Astrocyte (in vitro differentiated cells and primary cell): ENCODE measurements at regions not wholly inside any gene's neighbourhood (a gene's known extent, or its start where the extent isn't known, plus 50 kb on each side); places are given as distances from the start of the nearest gene placed in this dataset.

Experiments used
- DNase-seq: peaks from one replicate; pipeline ENCODE4 v3.0.0-alpha.2; 2010; ENCODE audit warnings: low read depth
- FAIRE-seq: peaks from 2 replicates; lab custom pipeline; 2011; peaks lifted over from hg19 to GRCh38; lab: Jason Lieb, UNC
- H2AFZ ChIP-seq: 2 replicates; pipeline ENCODE4 v1.6.0; 2012; ENCODE audit warnings: low read depth, low read length, inconsistent platforms
- H3K27ac ChIP-seq: 2 replicates; pipeline ENCODE4 v1.5.1; 2011; ENCODE audit warnings: low read depth, low read length, inconsistent platforms
- H3K27me3 ChIP-seq: 2 replicates; pipeline ENCODE4 v1.6.0; 2011; ENCODE audit warnings: low read length, inconsistent platforms; ENCODE audit not compliant: insufficient read depth
- H3K36me3 ChIP-seq: 2 replicates; pipeline ENCODE4 v1.5.1; 2011; ENCODE audit warnings: low read length, inconsistent platforms; ENCODE audit not compliant: insufficient read depth
- H3K4me1 ChIP-seq: 2 replicates; pipeline ENCODE4 v1.5.1; 2011; ENCODE audit warnings: low read length, inconsistent platforms; ENCODE audit not compliant: insufficient read depth
- H3K4me2 ChIP-seq: 2 replicates; pipeline ENCODE4 v1.6.0; 2012; ENCODE audit warnings: low read length, inconsistent platforms
- H3K4me3 ChIP-seq: 2 replicates; pipeline ENCODE4 v1.5.1; 2011; ENCODE audit warnings: low read depth, mild to moderate bottlenecking, low read length, inconsistent platforms; ENCODE audit not compliant: insufficient read depth
- H3K79me2 ChIP-seq: 2 replicates; pipeline ENCODE4 v1.6.0; 2012; ENCODE audit warnings: mild to moderate bottlenecking, low read length, inconsistent platforms; ENCODE audit not compliant: insufficient read depth
- H3K9ac ChIP-seq: 2 replicates; pipeline ENCODE4 v1.6.0; 2012; ENCODE audit warnings: mild to moderate bottlenecking, low read length, inconsistent platforms
- H3K9me3 ChIP-seq: 2 replicates; pipeline ENCODE4 v1.5.1; 2012; ENCODE audit warnings: low read depth, mild to moderate bottlenecking, low read length, inconsistent platforms; ENCODE audit not compliant: insufficient read depth
- H4K20me1 ChIP-seq: 2 replicates; pipeline ENCODE4 v1.6.0; 2012; ENCODE audit warnings: low read length, inconsistent platforms; ENCODE audit not compliant: insufficient read depth
- H3K27ac Mint-ChIP-seq: one replicate; pipeline ENCODE4 v1.8.0; 2021; ENCODE audit warnings: mild to moderate bottlenecking, mixed read lengths; ENCODE audit not compliant: unreplicated experiment
- H3K27me3 Mint-ChIP-seq: one replicate; pipeline ENCODE4 v1.8.0; 2021; ENCODE audit warnings: low read depth, mixed read lengths; ENCODE audit not compliant: unreplicated experiment
- H3K36me3 Mint-ChIP-seq: one replicate; pipeline ENCODE4 v1.8.0; 2021; ENCODE audit warnings: low read depth, mixed read lengths; ENCODE audit not compliant: unreplicated experiment
- H3K4me1 Mint-ChIP-seq: one replicate; pipeline ENCODE4 v1.8.0; 2021; ENCODE audit warnings: low read depth, mixed read lengths; ENCODE audit not compliant: unreplicated experiment
- H3K4me3 Mint-ChIP-seq: one replicate; pipeline ENCODE4 v1.8.0; 2021; ENCODE audit warnings: mild to moderate bottlenecking, moderate library complexity, mixed read lengths; ENCODE audit not compliant: unreplicated experiment
- H3K9me3 Mint-ChIP-seq: one replicate; pipeline ENCODE4 v1.8.0; 2021; ENCODE audit warnings: mild to moderate bottlenecking, mixed read lengths; ENCODE audit not compliant: unreplicated experiment
- EZH2 ChIP-seq: IDR thresholded peaks from 2 replicates; pipeline ENCODE4 v1.6.1; 2012; ENCODE audit warnings: mild to moderate bottlenecking, low read length, inconsistent platforms; ENCODE audit not compliant: insufficient read depth
- TF ChIP-seq, protein P1 (sequence below): IDR thresholded peaks from 2 replicates; pipeline ENCODE4 v1.5.1; 2011; ENCODE audit warnings: low read depth, mild to moderate bottlenecking, inconsistent platforms, low read length, moderate library complexity; ENCODE audit not compliant: insufficient read depth

- Histone ChIP-seq H4K20me1 (no peaks in the 10 kb centered on the region), H3K27ac (no peak overlapping the region), H3K4me2 (no peak overlapping the region), H3K36me3 (no peaks in the 10 kb centered on the region), H2AFZ (no peak overlapping the region), H3K27me3 (no peaks in the 10 kb centered on the region), H3K9me3 (peaks cover 6% of the 10 kb centered on the region), H3K79me2 (no peaks in the 10 kb centered on the region), H3K4me3 (no peak overlapping the region), H3K9ac (no peak overlapping the region), H3K4me1 (no peaks in the 10 kb centered on the region)
- no peak for FAIRE-seq
- Mint-ChIP-seq H3K9me3 (no peaks in the 10 kb centered on the region), H3K27me3 (peaks cover 34% of the 10 kb centered on the region), H3K4me3 (no peak overlapping the region), H3K36me3 (no peaks in the 10 kb centered on the region), H3K4me1 (no peaks in the 10 kb centered on the region), H3K27ac (no peak overlapping the region)
- TF ChIP-seq, protein P1, sequence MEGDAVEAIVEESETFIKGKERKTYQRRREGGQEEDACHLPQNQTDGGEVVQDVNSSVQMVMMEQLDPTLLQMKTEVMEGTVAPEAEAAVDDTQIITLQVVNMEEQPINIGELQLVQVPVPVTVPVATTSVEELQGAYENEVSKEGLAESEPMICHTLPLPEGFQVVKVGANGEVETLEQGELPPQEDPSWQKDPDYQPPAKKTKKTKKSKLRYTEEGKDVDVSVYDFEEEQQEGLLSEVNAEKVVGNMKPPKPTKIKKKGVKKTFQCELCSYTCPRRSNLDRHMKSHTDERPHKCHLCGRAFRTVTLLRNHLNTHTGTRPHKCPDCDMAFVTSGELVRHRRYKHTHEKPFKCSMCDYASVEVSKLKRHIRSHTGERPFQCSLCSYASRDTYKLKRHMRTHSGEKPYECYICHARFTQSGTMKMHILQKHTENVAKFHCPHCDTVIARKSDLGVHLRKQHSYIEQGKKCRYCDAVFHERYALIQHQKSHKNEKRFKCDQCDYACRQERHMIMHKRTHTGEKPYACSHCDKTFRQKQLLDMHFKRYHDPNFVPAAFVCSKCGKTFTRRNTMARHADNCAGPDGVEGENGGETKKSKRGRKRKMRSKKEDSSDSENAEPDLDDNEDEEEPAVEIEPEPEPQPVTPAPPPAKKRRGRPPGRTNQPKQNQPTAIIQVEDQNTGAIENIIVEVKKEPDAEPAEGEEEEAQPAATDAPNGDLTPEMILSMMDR: no peak
- TF ChIP-seq EZH2: no peak
- DNase-seq: no peak
These were observed 216.0 kb upstream of the SOX1 start for GRCh38 chr13:111850976-111851375.

- no peak for FAIRE-seq
- no peaks in the 10 kb centered on the region for H3K36me3 Mint-ChIP-seq
- no peak overlapping the region for H3K27ac ChIP-seq
These were observed 214.0 kb upstream of the SOX1 start for GRCh38 chr13:111852725-111853518.

More at GRCh38 chr13:111852725-111853518, 214.0 kb upstream of the SOX1 start:
- no peaks in the 10 kb centered on the region for H3K79me2 ChIP-seq
- no peak overlapping the region for H3K4me3 Mint-ChIP-seq
- no peaks in the 10 kb centered on the region for H3K4me1 Mint-ChIP-seq
- no peak overlapping the region for H3K9ac ChIP-seq
- no peak for DNase-seq
- H3K27me3 Mint-ChIP-seq: peaks cover 37% of the 10 kb centered on the region
- no peak overlapping the region for H3K4me3 ChIP-seq
- H2AFZ ChIP-seq: no peak overlapping the region
- H4K20me1 ChIP-seq: no peaks in the 10 kb centered on the region
- H3K4me2 ChIP-seq: no peak overlapping the region
- no peak overlapping the region for H3K27ac Mint-ChIP-seq
- no peaks in the 10 kb centered on the region for H3K4me1 ChIP-seq
- H3K9me3 Mint-ChIP-seq: no peaks in the 10 kb centered on the region
- H3K36me3 ChIP-seq: no peaks in the 10 kb centered on the region
- H3K27me3 ChIP-seq: no peaks in the 10 kb centered on the region
- TF ChIP-seq, protein P1: no peak
- no peak for TF ChIP-seq EZH2
- peaks cover 10% of the 10 kb centered on the region for H3K9me3 ChIP-seq
